ENCODE measurements at regions not wholly inside any gene's neighbourhood (a gene's known extent, or its start where the extent isn't known, plus 50 kb on each side); places are given as distances from the start of the nearest gene placed in this dataset.

- H3K27ac ChIP-seq, result no peak overlapping the region
- TF ChIP-seq CTCF (IDR thresholded peaks at IDR 0.05) (no peak), ZFX (IDR thresholded peaks at IDR 0.05; ENCODE audit: borderline replicate concordance) (no peak)
These were observed 412.8 kb upstream of the IRX4 start for GRCh38 chr5:2295476-2295875.

GRCh38 chr5:2293906-2294305, 411.2 kb upstream of the IRX4 start:
- TF ChIP-seq ZFX (IDR thresholded peaks at IDR 0.05; ENCODE audit: borderline replicate concordance) (no peak), CTCF (IDR thresholded peaks at IDR 0.05) (no peak)
- H3K27ac ChIP-seq, result no peak overlapping the region

- no peak for TF ChIP-seq CTCF (IDR thresholded peaks at IDR 0.05)
- no peak for TF ChIP-seq ZFX (IDR thresholded peaks at IDR 0.05; ENCODE audit: borderline replicate concordance)
- no peak overlapping the region for H3K27ac ChIP-seq
These were observed 408.6 kb upstream of the IRX4 start for GRCh38 chr5:2291146-2291840.

GRCh38 chr5:2289380-2289779, 406.7 kb upstream of the IRX4 start:
- no peak overlapping the region for H3K27ac ChIP-seq
- TF ChIP-seq CTCF (IDR thresholded peaks at IDR 0.05) (no peak), ZFX (IDR thresholded peaks at IDR 0.05; ENCODE audit: borderline replicate concordance) (no peak)

GRCh38 chr5:2288968-2289367, 406.2 kb upstream of the IRX4 start:
- H3K27ac ChIP-seq, result no peak overlapping the region
- no peak for TF ChIP-seq CTCF (IDR thresholded peaks at IDR 0.05)
- TF ChIP-seq ZFX (IDR thresholded peaks at IDR 0.05; ENCODE audit: borderline replicate concordance), result no peak

- H3K27ac ChIP-seq, result no peak overlapping the region
- TF ChIP-seq CTCF (IDR thresholded peaks at IDR 0.05), result no peak
- no peak for TF ChIP-seq ZFX (IDR thresholded peaks at IDR 0.05; ENCODE audit: borderline replicate concordance)
These were observed 405.7 kb upstream of the IRX4 start for GRCh38 chr5:2288466-2288865.

GRCh38 chr5:2286250-2286649, 403.5 kb upstream of the IRX4 start:
- H3K27ac ChIP-seq, result no peak overlapping the region
- TF ChIP-seq CTCF (IDR thresholded peaks at IDR 0.05), result no peak
- no peak for TF ChIP-seq ZFX (IDR thresholded peaks at IDR 0.05; ENCODE audit: borderline replicate concordance)
